ENCODE measurements at regions not wholly inside any gene's neighbourhood (a gene's known extent, or its start where the extent isn't known, plus 50 kb on each side); places are given as distances from the start of the nearest gene placed in this dataset.

DNA sequence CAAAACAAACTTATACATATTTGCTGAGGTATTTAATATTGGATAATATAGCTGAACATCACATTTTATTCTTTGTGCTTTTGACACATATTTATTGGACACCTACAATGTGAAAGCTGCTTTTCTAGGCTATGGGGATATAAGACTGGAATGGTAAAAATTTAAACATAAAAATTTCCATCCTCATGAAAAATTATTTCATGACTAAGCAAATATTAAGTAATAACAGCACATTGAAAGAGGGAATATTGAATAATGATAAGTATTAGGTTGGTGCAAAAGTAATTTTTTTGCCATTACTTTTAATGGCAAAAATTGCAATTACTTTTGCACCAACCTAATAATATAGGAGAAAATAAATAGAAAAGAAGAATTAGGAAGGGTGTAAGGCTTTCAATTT, 972.5 kb upstream of the CDH8 start:
- H3K4me3 ChIP-seq (replicated peaks in 1 of 3), result no peak overlapping the region
- DNase-seq, result no peak
- TF ChIP-seq CTCF (IDR thresholded peaks at IDR 0.05) (no peak), POLR2A (IDR thresholded peaks at IDR 0.05) (no peak)
- intact Hi-C loops (cut with DNase I), result no loop called here
- no peaks in the 10 kb centered on the region for H3K27me3 ChIP-seq
- H3K36me3 ChIP-seq, result no peaks in the 10 kb centered on the region
- no peak overlapping the region for H3K27ac ChIP-seq
- no peaks in the 10 kb centered on the region for H3K4me1 ChIP-seq
- no peaks in the 10 kb centered on the region for H3K9me3 ChIP-seq

DNA sequence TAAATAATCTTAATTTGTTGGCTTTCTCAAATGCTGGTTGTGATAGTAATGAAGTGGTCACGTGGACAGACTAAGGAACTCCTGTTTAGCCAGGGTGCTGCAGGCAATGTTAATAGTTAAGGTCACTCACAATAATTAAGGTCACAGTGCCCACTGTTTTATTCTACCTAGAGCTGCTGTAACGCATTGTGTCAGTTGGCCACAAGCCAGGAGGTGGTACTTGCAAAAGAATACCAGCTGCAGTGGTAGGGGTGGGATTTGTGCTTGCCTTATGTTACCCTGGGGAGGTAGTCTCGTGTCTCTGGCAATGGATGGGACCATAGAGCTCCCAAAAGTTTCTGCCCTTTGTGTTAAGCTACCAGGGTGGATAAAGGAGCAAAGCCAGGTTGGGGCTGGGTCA, 969.1 kb upstream of the CDH8 start:
- DNase-seq, result no peak
- Histone ChIP-seq H3K4me1 (no peaks in the 10 kb centered on the region), H3K4me3 (replicated peaks in 1 of 3) (no peak overlapping the region), H3K36me3 (no peaks in the 10 kb centered on the region), H3K9me3 (no peaks in the 10 kb centered on the region), H3K27ac (no peak overlapping the region), H3K27me3 (no peaks in the 10 kb centered on the region)
- TF ChIP-seq CTCF (IDR thresholded peaks at IDR 0.05) (no peak), POLR2A (IDR thresholded peaks at IDR 0.05) (no peak)
- intact Hi-C loops (cut with DNase I), result no loop called here
- WGBS, 2 donors, result 43 to 54% methylated on average over 3 of the region's 3 CpGs

DNA sequence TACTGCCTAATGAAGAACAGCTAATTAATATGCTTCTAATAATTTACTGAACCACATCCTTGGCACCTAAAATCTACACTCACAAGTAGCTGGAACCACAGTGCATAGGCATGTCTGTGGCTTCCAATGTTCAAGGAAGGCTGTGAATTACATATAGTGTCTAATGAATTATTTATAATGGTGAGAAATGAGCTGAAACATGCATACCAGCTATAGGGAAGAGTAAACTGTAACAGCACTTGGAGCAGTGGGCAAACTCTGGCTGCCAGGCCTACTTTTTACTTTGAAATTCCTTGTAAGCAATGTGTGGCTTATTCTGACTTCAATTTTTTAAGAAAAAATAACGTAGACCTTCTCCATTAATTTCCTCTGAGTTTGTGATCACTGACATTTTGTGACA, 953.2 kb upstream of the CDH8 start:
- Histone ChIP-seq H3K9me3 (no peaks in the 10 kb centered on the region), H3K4me1 (no peaks in the 10 kb centered on the region), H3K27ac (no peak overlapping the region), H3K27me3 (no peaks in the 10 kb centered on the region), H3K36me3 (no peaks in the 10 kb centered on the region), H3K4me3 (replicated peaks in 1 of 3) (no peak overlapping the region)
- TF ChIP-seq POLR2A (IDR thresholded peaks at IDR 0.05), result no peak
- no peak for TF ChIP-seq CTCF (IDR thresholded peaks at IDR 0.05)
- intact Hi-C loops (cut with DNase I), result no loop called here
- WGBS, 2 donors, result 67 to 88% methylated on average over 1 of the region's 1 CpG
- no peak for DNase-seq

DNA sequence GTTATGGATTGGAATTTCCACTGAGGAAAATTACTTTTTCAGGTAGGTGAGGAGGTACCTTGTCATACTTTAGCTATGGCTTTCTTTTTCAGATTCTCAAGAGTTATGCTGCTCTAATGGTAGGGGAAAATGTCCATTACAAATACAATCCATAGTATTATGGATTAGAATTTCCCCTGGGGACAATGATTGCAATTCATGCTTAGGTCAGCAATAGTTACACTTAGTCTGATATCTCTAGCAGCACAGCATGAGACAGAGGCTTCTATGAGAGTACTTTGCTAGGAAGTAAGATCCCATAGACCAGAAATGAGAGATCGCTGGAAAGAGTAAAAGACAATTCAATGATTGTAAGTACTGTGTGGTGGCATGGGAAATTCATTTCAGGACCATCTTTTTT, 949.5 kb upstream of the CDH8 start:
- intact Hi-C loops (cut with DNase I), result no loop called here
- Histone ChIP-seq H3K27me3 (no peaks in the 10 kb centered on the region), H3K4me1 (no peaks in the 10 kb centered on the region), H3K27ac (no peak overlapping the region), H3K4me3 (replicated peaks in 1 of 3) (no peak overlapping the region), H3K36me3 (no peaks in the 10 kb centered on the region), H3K9me3 (no peaks in the 10 kb centered on the region)
- TF ChIP-seq POLR2A (IDR thresholded peaks at IDR 0.05) (no peak), CTCF (IDR thresholded peaks at IDR 0.05) (no peak)
- whole genome bisulfite sequencing, 2 donors, result 96% methylated on average over 1 of the region's 1 CpG
- DNase-seq, result no peak

DNA sequence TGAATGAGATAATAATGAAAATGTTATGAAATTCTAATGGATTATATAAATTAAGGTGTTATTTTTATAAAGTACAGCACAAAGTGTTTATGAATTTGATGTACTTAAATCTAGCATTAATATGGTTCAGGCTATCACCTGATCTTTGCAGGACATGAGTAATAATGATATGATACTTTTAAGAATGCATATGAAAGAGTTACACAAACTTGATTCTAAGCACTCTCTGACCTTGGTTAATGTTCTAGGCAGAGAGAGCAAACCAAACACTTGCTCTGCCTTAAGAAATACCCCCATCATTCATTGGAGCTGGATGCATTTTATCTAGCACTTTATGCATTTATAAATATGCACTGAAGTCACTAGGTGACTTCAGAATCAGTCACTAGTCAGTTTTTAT, 942.2 kb upstream of the CDH8 start:
- Histone ChIP-seq H3K4me1 (no peaks in the 10 kb centered on the region), H3K4me3 (replicated peaks in 1 of 3) (no peak overlapping the region), H3K27ac (no peak overlapping the region), H3K36me3 (no peaks in the 10 kb centered on the region), H3K9me3 (no peaks in the 10 kb centered on the region), H3K27me3 (no peaks in the 10 kb centered on the region)
- DNase-seq, result no peak
- TF ChIP-seq POLR2A (IDR thresholded peaks at IDR 0.05) (no peak), CTCF (IDR thresholded peaks at IDR 0.05) (no peak)
- intact Hi-C loops (cut with DNase I), result no loop called here

Measured in thyroid gland (tissue), 4 donors.